LNCAP (cell line): ENCODE measurements at regions not wholly inside any gene's neighbourhood (a gene's known extent, or its start where the extent isn't known, plus 50 kb on each side); places are given as distances from the start of the nearest gene placed in this dataset.

Experiments
- CTCF ChIP-seq: fragments of 450-650 bp; IDR thresholded peaks from 2 replicates; pipeline ENCODE4 v1.5.1; 2017; ENCODE audit warnings: mild to moderate bottlenecking

- no peak for TF ChIP-seq CTCF
Observed at GRCh38 chr6:142008016-142008735, 124.5 kb upstream of the GJE1 start.

GRCh38 chr6:142005021-142005420 lies 127.7 kb upstream of the GJE1 start:
- no peak for TF ChIP-seq CTCF

DNA sequence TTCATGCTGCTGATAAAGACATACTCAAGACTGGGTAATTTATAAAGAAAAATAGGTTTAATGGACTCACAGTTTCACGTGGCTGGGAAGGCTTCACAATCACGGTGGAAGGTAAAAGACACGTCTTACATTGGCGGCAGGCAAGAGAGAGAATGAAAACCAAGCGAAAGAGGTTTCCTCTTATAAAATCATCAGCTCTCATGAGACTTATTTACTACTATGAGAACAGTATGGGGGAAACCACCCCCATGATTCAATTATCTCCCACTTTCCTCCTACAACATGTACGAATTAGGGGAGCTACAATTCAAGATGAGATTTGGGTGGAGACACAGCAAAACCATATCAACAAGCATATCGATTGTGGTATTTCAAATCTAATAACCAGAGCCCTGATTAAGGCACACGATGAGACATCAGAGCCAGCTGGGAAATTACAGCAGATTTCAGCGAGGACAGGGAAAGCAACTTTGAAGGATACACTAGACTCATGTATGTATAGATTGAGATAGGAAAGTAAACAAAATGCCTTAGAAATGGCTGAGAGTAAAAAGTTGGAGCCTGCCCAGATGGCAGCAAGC lies 129.8 kb upstream of the GJE1 start:
- no peak for TF ChIP-seq CTCF

DNA sequence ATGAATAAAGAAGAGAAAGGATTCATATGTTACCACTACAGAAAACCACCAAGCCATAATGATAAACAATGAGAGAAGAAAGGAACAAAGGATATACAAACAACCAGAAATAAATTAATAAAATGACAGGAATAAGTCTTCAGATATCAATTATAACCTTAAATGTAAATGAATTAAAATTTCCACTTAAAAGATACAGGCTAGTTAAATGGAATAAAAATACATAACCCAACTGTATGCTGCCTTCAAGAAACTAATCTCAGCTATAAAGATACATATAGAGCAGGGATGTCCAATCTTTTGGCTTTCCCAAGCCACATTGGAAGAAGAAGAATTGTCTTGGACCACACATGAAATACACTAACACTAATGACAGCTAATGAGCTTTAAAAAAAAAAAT lies 135.9 kb upstream of the GJE1 start:
- TF ChIP-seq CTCF = no peak

GRCh38 chr6:141992109-141992508 lies 140.6 kb upstream of the GJE1 start:
- no peak for TF ChIP-seq CTCF

DNA sequence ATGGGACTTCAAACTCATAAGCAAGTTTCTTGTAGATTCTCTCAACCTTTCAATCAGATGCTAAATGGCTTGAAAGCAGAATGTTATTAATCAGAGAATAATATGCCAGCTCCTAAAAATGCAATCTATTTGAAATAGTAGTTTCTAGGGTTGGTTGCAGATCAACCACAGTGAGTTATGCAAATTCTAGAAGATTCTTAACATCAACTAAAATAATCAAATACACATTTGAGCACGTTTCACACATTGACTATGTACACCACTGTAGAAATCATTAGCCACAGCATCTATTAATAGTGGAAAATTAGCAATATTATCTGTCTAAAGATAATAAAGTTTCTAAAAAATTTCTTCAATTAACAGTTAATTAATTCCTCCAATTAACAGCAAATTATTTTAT lies 141.9 kb upstream of the GJE1 start:
- no peak for TF ChIP-seq CTCF

DNA sequence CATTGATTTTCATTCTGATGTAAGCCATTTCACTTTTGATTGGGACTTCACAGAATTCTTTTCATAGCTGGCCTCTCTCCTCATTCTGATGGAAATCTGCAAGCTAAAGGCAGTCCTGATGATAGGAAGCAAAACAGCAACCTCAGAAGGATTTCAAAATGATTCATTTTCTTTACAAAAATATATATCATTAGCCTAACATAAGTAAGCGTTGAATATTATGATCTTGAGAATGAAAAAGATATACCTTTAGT lies 143.1 kb upstream of the GJE1 start:
- TF ChIP-seq CTCF = no peak
